GM12878 (cell line): ENCODE measurements at regions not wholly inside any gene's neighbourhood (a gene's known extent, or its start where the extent isn't known, plus 50 kb on each side); places are given as distances from the start of the nearest gene placed in this dataset.

Experiments used
- ATAC-seq: fragments of 200-7000 bp; cut with Tn5 transposase; 3 replicates; pipeline ENCODE4 v1.9.1; 2020; ENCODE audit warnings: mild to moderate bottlenecking, moderate library complexity
- BruUV-seq: library from RNA; stranded (reverse); fragments of 400-500 nt; replicated peaks from 2 replicates; lab custom pipeline; 2021; lab: Mats Ljungman, UMichigan
- CTCF ChIA-PET: fragments of 300-600 bp; sonication (Branson Sonifier 250); formaldehyde crosslinking; extraction: SDS; loops from one replicate; lab custom pipeline; 2021; ENCODE audit warnings: inconsistent platforms; lab: Yijun Ruan, JAX
- POLR2A ChIA-PET: fragments of 350-600 bp; formaldehyde crosslinking; extraction: SDS; loops from one replicate; lab custom pipeline; 2021; ENCODE audit warnings: inconsistent platforms; lab: Charles Lee
- RAD21 ChIA-PET: fragments of 300-600 bp; sonication (Branson Sonifier 250); formaldehyde crosslinking; loops from one replicate; lab custom pipeline; 2023; ENCODE audit warnings: antibody characterized with exemption; ENCODE audit not compliant: unreplicated experiment; lab: Charles Lee
- SMC1A ChIA-PET: fragments of 300-600 bp; sonication (Branson Sonifier 250); formaldehyde crosslinking; loops from one replicate; lab custom pipeline; 2023; ENCODE audit not compliant: unreplicated experiment, uncharacterized antibody; lab: Charles Lee
- DNase-seq: peaks from one replicate; pipeline ENCODE4 v3.0.0-alpha.2; 2011; ENCODE audit warnings: low read depth, low spot score
- FAIRE-seq: peaks from 3 replicates; lab custom pipeline; 2011; peaks lifted over from hg19 to GRCh38; lab: Jason Lieb, UNC
- H2AFZ ChIP-seq: 2 replicates; pipeline ENCODE4 v1.6.0; 2011; ENCODE audit warnings: low read depth, low read length, control low read depth; ENCODE audit not compliant: control insufficient read depth
- H3K27ac ChIP-seq: 2 replicates; pipeline ENCODE4 v1.5.1; 2011; ENCODE audit warnings: control low read depth; ENCODE audit not compliant: control insufficient read depth, insufficient read depth
- H3K27me3 ChIP-seq, 2 experiments: replicated peaks in 1 of 2; 2 replicates each; pipeline versions ENCODE4 v1.6.0 to v1.6.1; 2011; ENCODE audit warnings: low read length in 1 of 2; ENCODE audit not compliant: control insufficient read depth in 2 of 2, insufficient read depth in 2 of 2
- H3K36me3 ChIP-seq, 2 experiments: 2 replicates each; pipeline ENCODE4 v1.5.1; 2011; ENCODE audit warnings: low read length in 1 of 2; ENCODE audit not compliant: control insufficient read depth in 2 of 2, insufficient read depth in 2 of 2
- H3K4me1 ChIP-seq: 2 replicates; pipeline ENCODE4 v1.6.1; 2011; ENCODE audit warnings: mild to moderate bottlenecking, low read length, moderate library complexity, mixed read lengths; ENCODE audit not compliant: control insufficient read depth, insufficient read depth
- H3K4me2 ChIP-seq: 2 replicates; pipeline ENCODE4 v1.6.0; 2011; ENCODE audit warnings: control low read depth; ENCODE audit not compliant: control insufficient read depth, insufficient read depth
- H3K4me3 ChIP-seq: fragments of 200-600 bp; sonication (generic); 2 replicates; pipeline ENCODE4 v1.5.1; 2016
- H3K79me2 ChIP-seq: 2 replicates; pipeline ENCODE4 v1.6.0; 2011; ENCODE audit warnings: low read length; ENCODE audit not compliant: control insufficient read depth, insufficient read depth
- H3K9ac ChIP-seq: 2 replicates; pipeline ENCODE4 v1.8.0; 2011; ENCODE audit warnings: low read length, control low read depth, mixed read lengths; ENCODE audit not compliant: control insufficient read depth, insufficient read depth
- H3K9me3 ChIP-seq: replicated peaks from 3 replicates; pipeline ENCODE4 v1.5.1; 2011; ENCODE audit warnings: mild to moderate bottlenecking, low read length; ENCODE audit not compliant: control insufficient read depth, insufficient read depth
- H4K20me1 ChIP-seq: 2 replicates; pipeline ENCODE4 v1.6.0; 2011; ENCODE audit not compliant: control insufficient read depth, insufficient read depth
- HDAC6 ChIP-seq: fragments of 200-600 bp; sonication (generic); IDR thresholded peaks from one replicate; pipeline ENCODE4 v1.8.0; 2017; ENCODE audit warnings: antibody characterized with exemption; ENCODE audit not compliant: unreplicated experiment
- HDGF ChIP-seq: fragments of 450-650 bp; IDR thresholded peaks from 2 replicates; pipeline ENCODE4 v1.6.1; 2016; ENCODE audit warnings: antibody characterized with exemption
- SREBF1 ChIP-seq: IDR thresholded peaks from 2 replicates; pipeline ENCODE4 v1.6.1; 2012; ENCODE audit warnings: mild to moderate bottlenecking, low read length
- TCF12 ChIP-seq: IDR thresholded peaks from 2 replicates; pipeline ENCODE4 v1.6.1; 2011; ENCODE audit warnings: low read depth, mild to moderate bottlenecking, low read length
- ZNF384 ChIP-seq: IDR thresholded peaks from 2 replicates; pipeline ENCODE4 v1.6.1; 2012; ENCODE audit warnings: low read depth, mild to moderate bottlenecking, low read length, improper control_type of control experiment, borderline replicate concordance
- WGBS: methylation state at CpG from one replicate; pipeline ENCODE4 v1.1.6; 2016; ENCODE audit warnings: low lambda C conversion rate; ENCODE audit not compliant: insufficient replicate concordance, insufficient coverage; ENCODE audit errors: missing lambda C conversion rate; 5-methylcytosine and 5-hydroxymethylcytosine counted together
- in situ Hi-C: fragments of 300-500 bp; cut with MboI; formaldehyde crosslinking; loops from 9 replicates; pipeline ENCODE4 v1.14.3; 2018; ENCODE audit warnings: mixed read lengths
- intact Hi-C: fragments of 100-400 bp; cut with micrococcal nuclease; formaldehyde crosslinking; loops from one replicate; pipeline ENCODE4 v1.14.2; 2022; ENCODE audit not compliant: unreplicated experiment
- TF ChIP-seq, protein P1 (sequence below): IDR thresholded peaks from 2 replicates; pipeline ENCODE4 v1.6.1; 2012; ENCODE audit warnings: mild to moderate bottlenecking, low read depth, low read length
- TF ChIP-seq, protein P2 (sequence below): fragments of 450-650 bp; IDR thresholded peaks from 2 replicates; pipeline ENCODE4 v1.6.1; 2018; ENCODE audit warnings: mild to moderate bottlenecking, low read depth, moderate library complexity; ENCODE audit not compliant: partially characterized antibody

DNA sequence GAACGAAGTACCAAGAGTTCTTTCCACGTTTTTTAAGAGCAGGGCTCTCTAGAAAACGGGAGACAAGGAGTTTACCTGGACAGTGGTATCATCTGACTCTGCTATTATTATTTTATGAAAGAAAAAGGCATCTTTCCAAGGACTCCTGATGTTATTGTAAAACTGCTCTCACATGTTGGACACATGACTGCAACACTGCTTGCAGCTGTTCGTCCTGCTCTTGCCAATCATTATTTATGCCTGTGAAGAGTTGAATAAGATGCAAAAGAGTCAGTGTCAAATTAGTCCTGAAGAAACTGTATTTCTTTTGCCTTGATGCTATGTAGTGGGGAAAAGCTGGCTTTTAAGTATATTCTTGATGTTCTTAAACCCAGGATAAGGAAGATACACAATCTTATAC, 284.5 kb upstream of the PTGER4 start:
- H3K9ac ChIP-seq = no peak overlapping the region
- DNase-seq (no peak), FAIRE-seq (no peak), ATAC-seq (no peak)
- 36% methylated on average over 4 of the region's 4 CpGs for WGBS
- H2AFZ ChIP-seq = no peak overlapping the region
- POLR2A ChIA-PET = no interaction called here
- no peak for TF ChIP-seq ZNF384
- no peak for TF ChIP-seq HDGF
- no peak for TF ChIP-seq SREBF1
- no peak for TF ChIP-seq HDAC6
- TF ChIP-seq, protein P1, sequence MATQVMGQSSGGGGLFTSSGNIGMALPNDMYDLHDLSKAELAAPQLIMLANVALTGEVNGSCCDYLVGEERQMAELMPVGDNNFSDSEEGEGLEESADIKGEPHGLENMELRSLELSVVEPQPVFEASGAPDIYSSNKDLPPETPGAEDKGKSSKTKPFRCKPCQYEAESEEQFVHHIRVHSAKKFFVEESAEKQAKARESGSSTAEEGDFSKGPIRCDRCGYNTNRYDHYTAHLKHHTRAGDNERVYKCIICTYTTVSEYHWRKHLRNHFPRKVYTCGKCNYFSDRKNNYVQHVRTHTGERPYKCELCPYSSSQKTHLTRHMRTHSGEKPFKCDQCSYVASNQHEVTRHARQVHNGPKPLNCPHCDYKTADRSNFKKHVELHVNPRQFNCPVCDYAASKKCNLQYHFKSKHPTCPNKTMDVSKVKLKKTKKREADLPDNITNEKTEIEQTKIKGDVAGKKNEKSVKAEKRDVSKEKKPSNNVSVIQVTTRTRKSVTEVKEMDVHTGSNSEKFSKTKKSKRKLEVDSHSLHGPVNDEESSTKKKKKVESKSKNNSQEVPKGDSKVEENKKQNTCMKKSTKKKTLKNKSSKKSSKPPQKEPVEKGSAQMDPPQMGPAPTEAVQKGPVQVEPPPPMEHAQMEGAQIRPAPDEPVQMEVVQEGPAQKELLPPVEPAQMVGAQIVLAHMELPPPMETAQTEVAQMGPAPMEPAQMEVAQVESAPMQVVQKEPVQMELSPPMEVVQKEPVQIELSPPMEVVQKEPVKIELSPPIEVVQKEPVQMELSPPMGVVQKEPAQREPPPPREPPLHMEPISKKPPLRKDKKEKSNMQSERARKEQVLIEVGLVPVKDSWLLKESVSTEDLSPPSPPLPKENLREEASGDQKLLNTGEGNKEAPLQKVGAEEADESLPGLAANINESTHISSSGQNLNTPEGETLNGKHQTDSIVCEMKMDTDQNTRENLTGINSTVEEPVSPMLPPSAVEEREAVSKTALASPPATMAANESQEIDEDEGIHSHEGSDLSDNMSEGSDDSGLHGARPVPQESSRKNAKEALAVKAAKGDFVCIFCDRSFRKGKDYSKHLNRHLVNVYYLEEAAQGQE = no peak
- TF ChIP-seq, protein P2, sequence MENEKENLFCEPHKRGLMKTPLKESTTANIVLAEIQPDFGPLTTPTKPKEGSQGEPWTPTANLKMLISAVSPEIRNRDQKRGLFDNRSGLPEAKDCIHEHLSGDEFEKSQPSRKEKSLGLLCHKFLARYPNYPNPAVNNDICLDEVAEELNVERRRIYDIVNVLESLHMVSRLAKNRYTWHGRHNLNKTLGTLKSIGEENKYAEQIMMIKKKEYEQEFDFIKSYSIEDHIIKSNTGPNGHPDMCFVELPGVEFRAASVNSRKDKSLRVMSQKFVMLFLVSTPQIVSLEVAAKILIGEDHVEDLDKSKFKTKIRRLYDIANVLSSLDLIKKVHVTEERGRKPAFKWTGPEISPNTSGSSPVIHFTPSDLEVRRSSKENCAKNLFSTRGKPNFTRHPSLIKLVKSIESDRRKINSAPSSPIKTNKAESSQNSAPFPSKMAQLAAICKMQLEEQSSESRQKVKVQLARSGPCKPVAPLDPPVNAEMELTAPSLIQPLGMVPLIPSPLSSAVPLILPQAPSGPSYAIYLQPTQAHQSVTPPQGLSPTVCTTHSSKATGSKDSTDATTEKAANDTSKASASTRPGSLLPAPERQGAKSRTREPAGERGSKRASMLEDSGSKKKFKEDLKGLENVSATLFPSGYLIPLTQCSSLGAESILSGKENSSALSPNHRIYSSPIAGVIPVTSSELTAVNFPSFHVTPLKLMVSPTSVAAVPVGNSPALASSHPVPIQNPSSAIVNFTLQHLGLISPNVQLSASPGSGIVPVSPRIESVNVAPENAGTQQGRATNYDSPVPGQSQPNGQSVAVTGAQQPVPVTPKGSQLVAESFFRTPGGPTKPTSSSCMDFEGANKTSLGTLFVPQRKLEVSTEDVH = no peak
- no peak for TF ChIP-seq TCF12
- H3K4me1 ChIP-seq = no peaks in the 10 kb centered on the region
- CTCF ChIA-PET = no interaction called here
- H3K9me3 ChIP-seq = no peaks in the 10 kb centered on the region; the same call in 2 of the 3 replicates
- H4K20me1 ChIP-seq = no peaks in the 10 kb centered on the region
- H3K27me3 ChIP-seq = no peaks in the 10 kb centered on the region; a peak in 2 of 4 replicates
- RAD21 ChIA-PET = no interaction called here
- no peaks in the 10 kb centered on the region for H3K79me2 ChIP-seq
- no peaks in the 10 kb centered on the region for H3K36me3 ChIP-seq
- H3K4me2 ChIP-seq = no peak overlapping the region
- in situ Hi-C loops (no loop called here), intact Hi-C loops (no loop called here)
- SMC1A ChIA-PET = no interaction called here
- H3K4me3 ChIP-seq = no peak overlapping the region
- H3K27ac ChIP-seq = no peak overlapping the region
- no TSS peak for BruUV-seq
